ENCODE measurements at regions not wholly inside any gene's neighbourhood (a gene's known extent, or its start where the extent isn't known, plus 50 kb on each side); places are given as distances from the start of the nearest gene placed in this dataset.

DNA sequence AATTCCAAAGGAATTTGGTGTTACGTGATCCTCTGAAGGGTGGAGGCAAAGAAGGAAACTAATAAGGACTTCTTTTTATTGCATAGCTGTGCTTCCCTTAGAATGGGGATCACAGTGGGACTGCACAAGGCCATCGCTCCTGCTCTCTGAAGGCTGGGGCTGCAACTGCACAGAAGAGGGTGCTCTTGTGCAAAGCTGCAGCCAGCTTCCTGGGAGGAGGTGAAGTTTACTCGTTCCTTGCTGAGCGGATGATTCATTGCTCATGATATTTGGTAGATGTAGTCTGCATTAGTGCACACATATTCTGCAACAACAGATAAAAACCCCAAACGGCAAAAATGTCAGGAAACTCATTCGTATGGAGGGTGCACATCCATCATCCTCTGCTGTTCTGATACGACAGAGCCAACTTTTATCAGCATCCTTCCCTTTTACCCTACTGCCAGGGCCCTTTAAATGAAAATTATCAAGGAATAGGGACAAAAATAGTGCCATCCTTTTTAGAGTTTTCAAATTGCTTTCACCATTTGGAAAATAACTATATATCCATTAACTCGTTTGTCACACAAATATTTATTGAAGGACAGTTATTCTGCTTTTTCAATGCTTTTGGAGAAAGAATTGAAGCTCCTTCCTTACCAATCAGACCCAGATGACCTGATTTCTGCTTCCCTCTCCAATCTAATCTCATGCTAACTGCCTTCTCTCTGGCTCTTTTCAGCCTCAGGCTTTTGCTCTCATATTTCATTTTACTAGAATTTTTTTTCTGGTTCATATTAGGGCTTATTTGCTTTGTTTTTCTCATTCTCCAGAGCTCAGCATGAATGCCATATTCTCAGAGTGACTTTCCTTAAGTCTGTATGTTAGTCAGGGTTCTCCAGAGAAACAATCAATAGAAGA is 263.6 kb downstream of the DUSP10 start:
- TF ChIP-seq, protein P1, sequence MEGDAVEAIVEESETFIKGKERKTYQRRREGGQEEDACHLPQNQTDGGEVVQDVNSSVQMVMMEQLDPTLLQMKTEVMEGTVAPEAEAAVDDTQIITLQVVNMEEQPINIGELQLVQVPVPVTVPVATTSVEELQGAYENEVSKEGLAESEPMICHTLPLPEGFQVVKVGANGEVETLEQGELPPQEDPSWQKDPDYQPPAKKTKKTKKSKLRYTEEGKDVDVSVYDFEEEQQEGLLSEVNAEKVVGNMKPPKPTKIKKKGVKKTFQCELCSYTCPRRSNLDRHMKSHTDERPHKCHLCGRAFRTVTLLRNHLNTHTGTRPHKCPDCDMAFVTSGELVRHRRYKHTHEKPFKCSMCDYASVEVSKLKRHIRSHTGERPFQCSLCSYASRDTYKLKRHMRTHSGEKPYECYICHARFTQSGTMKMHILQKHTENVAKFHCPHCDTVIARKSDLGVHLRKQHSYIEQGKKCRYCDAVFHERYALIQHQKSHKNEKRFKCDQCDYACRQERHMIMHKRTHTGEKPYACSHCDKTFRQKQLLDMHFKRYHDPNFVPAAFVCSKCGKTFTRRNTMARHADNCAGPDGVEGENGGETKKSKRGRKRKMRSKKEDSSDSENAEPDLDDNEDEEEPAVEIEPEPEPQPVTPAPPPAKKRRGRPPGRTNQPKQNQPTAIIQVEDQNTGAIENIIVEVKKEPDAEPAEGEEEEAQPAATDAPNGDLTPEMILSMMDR (IDR thresholded peaks at IDR 0.05), result peak; percentile 83
- TF ChIP-seq ZFX (IDR thresholded peaks at IDR 0.05; ENCODE audit: borderline replicate concordance), result no peak
- H3K27ac ChIP-seq, result no peak overlapping the region

DNA sequence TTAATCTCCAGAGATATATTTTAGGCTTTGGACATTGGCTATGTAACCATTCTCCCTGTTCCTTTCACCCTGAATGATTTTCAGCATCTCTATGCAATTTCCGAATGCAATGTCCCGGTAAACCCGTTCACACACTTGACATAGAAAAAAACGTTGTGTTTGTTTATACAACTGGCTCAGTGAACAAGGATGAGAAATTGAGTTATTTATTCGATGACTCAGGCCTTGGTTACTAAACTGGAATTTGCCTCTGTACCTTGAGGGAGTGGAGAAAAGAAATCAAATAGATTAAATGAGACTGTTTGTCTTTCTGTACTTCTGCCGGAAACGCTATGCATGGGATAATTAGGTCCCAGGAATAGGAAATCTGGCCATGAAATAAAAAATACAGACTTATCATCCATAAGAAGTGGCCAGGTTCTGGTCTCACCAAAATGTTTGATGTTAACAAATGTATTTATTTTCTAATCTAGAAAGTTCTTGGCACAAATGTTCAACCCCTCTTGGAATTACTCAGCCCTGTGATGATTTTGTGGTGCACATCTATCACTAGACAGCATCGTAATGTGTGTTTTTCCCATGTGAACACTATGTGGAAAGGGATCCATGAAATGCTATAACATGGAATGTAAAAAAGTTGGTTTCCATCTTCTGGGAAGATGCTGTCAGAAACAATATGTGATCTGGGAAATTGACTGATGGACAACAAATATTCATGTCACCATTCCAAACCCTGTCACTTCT is 253.9 kb downstream of the DUSP10 start:
- no peak for TF ChIP-seq ZFX (IDR thresholded peaks at IDR 0.05; ENCODE audit: borderline replicate concordance)
- TF ChIP-seq, protein P1 (IDR thresholded peaks at IDR 0.05), result no peak
- peak overlapping the region; percentile 5; the same call in 1 of the 2 replicates for H3K27ac ChIP-seq

DNA sequence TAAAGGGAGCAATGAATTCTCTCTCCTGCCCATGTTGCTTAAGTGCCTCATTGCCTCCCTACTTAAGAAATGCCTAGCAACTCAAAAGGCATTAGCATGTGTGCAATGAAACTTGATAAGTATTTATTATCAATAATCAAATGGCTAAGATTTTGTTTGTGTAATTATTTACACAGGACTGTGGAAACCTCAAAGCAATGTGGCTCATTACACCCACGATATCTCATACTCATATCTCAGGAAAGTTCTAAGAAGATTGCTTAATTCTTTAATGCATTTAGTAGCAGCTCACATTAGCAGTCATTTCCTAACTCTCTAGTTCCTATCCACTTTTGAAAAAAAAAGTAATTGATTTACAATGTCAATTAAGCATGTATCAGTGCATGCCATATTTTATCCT is 253.3 kb downstream of the DUSP10 start:
- H3K27ac ChIP-seq, result peak overlapping the region; percentile 5; the same call in 1 of the 2 replicates

DNA sequence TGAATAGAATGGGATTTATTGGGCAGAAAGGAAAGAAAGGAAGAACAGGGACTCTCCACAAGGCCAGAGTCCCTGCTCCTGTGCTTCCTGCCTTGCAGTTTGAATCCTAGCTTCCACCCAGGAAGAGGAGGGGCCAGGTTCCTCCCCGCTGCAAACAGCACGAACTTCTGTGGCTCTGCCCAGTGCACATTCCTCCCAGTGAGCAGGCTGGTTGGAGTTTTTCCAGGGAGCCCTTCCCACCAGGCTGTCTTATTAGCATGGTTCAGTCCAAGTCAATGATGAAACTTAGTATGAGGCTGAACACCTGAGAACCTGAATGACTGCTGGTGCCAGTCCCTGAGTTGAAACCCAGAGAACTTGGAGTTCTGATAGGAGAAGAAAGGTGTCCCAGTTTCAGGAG is 247.2 kb downstream of the DUSP10 start:
- TF ChIP-seq, protein P1 (IDR thresholded peaks at IDR 0.05), result no peak
- TF ChIP-seq ZFX (IDR thresholded peaks at IDR 0.05; ENCODE audit: borderline replicate concordance), result no peak

More for the DNA sequence above, 253.3 kb downstream of the DUSP10 start:
- TF ChIP-seq, protein P1 (IDR thresholded peaks at IDR 0.05), result no peak

DNA sequence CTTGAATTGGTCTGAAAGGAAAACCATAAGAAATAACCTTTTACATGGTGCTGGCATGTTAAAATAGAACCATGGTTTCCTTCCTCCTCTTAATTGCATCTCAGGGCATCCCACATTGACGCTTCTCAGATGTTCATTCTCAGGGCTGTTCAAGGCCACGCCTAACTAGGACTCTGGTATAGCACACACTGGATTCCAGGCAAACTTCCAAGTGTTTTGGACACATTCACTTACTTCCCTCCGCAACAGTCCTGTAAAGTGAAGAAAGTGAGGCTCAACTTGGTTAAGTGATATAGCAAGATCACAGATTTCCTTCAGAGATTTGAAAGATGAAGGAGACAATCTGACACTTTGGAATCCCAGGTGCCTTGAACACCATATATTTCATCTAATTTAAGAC is 244.8 kb downstream of the DUSP10 start:
- no peak overlapping the region for H3K27ac ChIP-seq
- no peak for TF ChIP-seq ZFX (IDR thresholded peaks at IDR 0.05; ENCODE audit: borderline replicate concordance)
- TF ChIP-seq, protein P1 (IDR thresholded peaks at IDR 0.05), result no peak

More for the DNA sequence above, 247.2 kb downstream of the DUSP10 start:
- H3K27ac ChIP-seq, result no peak overlapping the region

DNA sequence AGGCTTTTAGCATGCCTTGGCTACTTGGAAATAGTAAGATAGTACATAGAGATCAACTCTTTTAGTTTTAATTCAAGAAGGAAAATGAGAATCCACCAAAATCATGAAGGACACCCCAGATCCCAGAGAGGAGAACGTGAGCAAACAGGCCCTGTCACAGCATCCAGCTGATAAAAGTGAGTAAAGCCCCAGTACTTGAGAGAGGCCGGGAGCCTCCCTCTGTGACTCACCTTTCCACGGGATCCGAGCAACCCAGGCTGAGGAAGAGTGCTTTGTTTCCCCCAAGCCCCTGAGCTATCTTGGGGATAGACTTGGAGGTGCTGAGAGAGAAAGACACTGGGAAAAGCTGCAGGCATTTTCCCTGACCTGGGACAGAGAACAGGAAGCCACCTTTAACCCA is 238.6 kb downstream of the DUSP10 start:
- no peak overlapping the region for H3K27ac ChIP-seq
- no peak for TF ChIP-seq ZFX (IDR thresholded peaks at IDR 0.05; ENCODE audit: borderline replicate concordance)
- TF ChIP-seq, protein P1 (IDR thresholded peaks at IDR 0.05), result no peak
